H1 (cell line): ENCODE measurements at regions not wholly inside any gene's neighbourhood (a gene's known extent, or its start where the extent isn't known, plus 50 kb on each side); places are given as distances from the start of the nearest gene placed in this dataset.

Source experiments
- CTCF ChIA-PET: fragments of 300-600 bp; sonication (Branson Sonifier 250); formaldehyde crosslinking; loops from one replicate; lab custom pipeline; 2021; ENCODE audit not compliant: partially characterized antibody; lab: Charles Lee
- POLR2A ChIA-PET: fragments of 300-600 bp; sonication (Branson Sonifier 250); formaldehyde crosslinking; loops from one replicate; lab custom pipeline; 2021; ENCODE audit warnings: inconsistent platforms; ENCODE audit not compliant: partially characterized antibody; lab: Charles Lee
- DNase-seq, 2 experiments: peaks; one replicate each; pipeline versions ENCODE4 v3.0.0 to v3.0.0-alpha.2; 2010 to 2022; ENCODE audit warnings: low spot score in 2 of 2, low read depth in 1 of 2, mixed read lengths in 1 of 2
- FAIRE-seq: peaks from 2 replicates; lab custom pipeline; 2011; peaks lifted over from hg19 to GRCh38; lab: Jason Lieb, UNC
- H2AFZ ChIP-seq: 2 replicates; pipeline ENCODE4 v1.8.1; 2012; ENCODE audit warnings: low read length, inconsistent platforms
- H2AK5ac ChIP-seq: 2 replicates; pipeline ENCODE4 v1.6.1; 2013; ENCODE audit warnings: low read depth, low read length
- H2BK120ac ChIP-seq: replicated peaks from 2 replicates; pipeline ENCODE3; 2013; ENCODE audit warnings: low read depth, low read length, inconsistent platforms
- H2BK12ac ChIP-seq: 2 replicates; pipeline ENCODE4 v1.6.1; 2013; ENCODE audit warnings: low read depth, low read length
- H2BK15ac ChIP-seq: 2 replicates; pipeline ENCODE4 v1.6.1; 2013; ENCODE audit warnings: low read length
- H2BK20ac ChIP-seq: 2 replicates; pipeline ENCODE4 v1.6.1; 2013; ENCODE audit warnings: low read length
- H2BK5ac ChIP-seq: 2 replicates; pipeline ENCODE4 v1.6.1; 2013; ENCODE audit warnings: low read depth, low read length
- H3K14ac ChIP-seq: 2 replicates; pipeline ENCODE4 v1.6.1; 2013; ENCODE audit warnings: inconsistent platforms; ENCODE audit not compliant: insufficient read length
- H3K18ac ChIP-seq: 2 replicates; pipeline ENCODE4 v1.6.1; 2013; ENCODE audit warnings: low read length; ENCODE audit errors: extremely low read depth
- H3K23ac ChIP-seq: 2 replicates; pipeline ENCODE4 v1.6.1; 2013; ENCODE audit warnings: inconsistent platforms; ENCODE audit not compliant: insufficient read length
- H3K23me2 ChIP-seq: 2 replicates; pipeline ENCODE4 v1.6.1; 2013; ENCODE audit warnings: low read depth, low read length
- H3K27ac ChIP-seq: 2 replicates; pipeline ENCODE4 v1.6.1; 2011; ENCODE audit warnings: low read depth, low read length, inconsistent platforms
- H3K27me3 ChIP-seq, 4 experiments: replicated peaks in 1 of 4; 1 replicate in 1 of 4; 2 replicates in 3 of 4; pipeline versions ENCODE4 v1.6.1 to v1.8.1; 2011 to 2013; ENCODE audit warnings: low read length in 3 of 4, mild to moderate bottlenecking in 3 of 4, inconsistent platforms in 2 of 4, mixed read lengths in 2 of 4, moderate library complexity in 1 of 4; ENCODE audit not compliant: control insufficient read depth in 3 of 4, insufficient read depth in 3 of 4; ENCODE audit errors: extremely low read depth in 1 of 4
- H3K36me3 ChIP-seq, 4 experiments: 2 replicates each; pipeline versions ENCODE4 v1.6.1 to v1.8.1; 2011 to 2013; ENCODE audit warnings: mild to moderate bottlenecking in 4 of 4, low read length in 3 of 4, moderate library complexity in 2 of 4, control low read depth in 1 of 4, inconsistent platforms in 1 of 4; ENCODE audit not compliant: insufficient read depth in 4 of 4, control insufficient read depth in 2 of 4
- H3K4ac ChIP-seq: replicated peaks from 2 replicates; pipeline ENCODE3; 2013; ENCODE audit warnings: low read length, low read depth, mixed read lengths, inconsistent platforms; ENCODE audit not compliant: insufficient read length
- H3K4me1 ChIP-seq, 4 experiments: replicated peaks in 1 of 4; 1 replicate in 1 of 4; 2 replicates in 3 of 4; pipeline versions ENCODE4 v1.6.1 to v1.8.1; 2011 to 2013; ENCODE audit warnings: low read length in 3 of 4, inconsistent platforms in 2 of 4, mixed read lengths in 1 of 4; ENCODE audit not compliant: insufficient read depth in 4 of 4, control insufficient read depth in 3 of 4
- H3K4me2 ChIP-seq, 2 experiments: 2 replicates each; pipeline versions ENCODE4 v1.6.1 to v1.8.1; 2011 to 2013; ENCODE audit warnings: low read depth in 2 of 2, low read length in 2 of 2, control low read depth in 1 of 2, inconsistent platforms in 1 of 2, mild to moderate bottlenecking in 1 of 2; ENCODE audit not compliant: insufficient read depth in 1 of 2
- H3K4me3 ChIP-seq, 4 experiments: fragments of 200-600, 300-600 bp in 1 of 4; sonication (generic), shearing (Covaris generic), sonication (Bioruptor Twin) in 1 of 4; 2 replicates each; pipeline versions ENCODE4 v1.5.1 to v1.8.1; 2011 to 2016; ENCODE audit warnings: low read length in 4 of 4, low read depth in 3 of 4, control low read depth in 2 of 4, inconsistent platforms in 2 of 4, mild to moderate bottlenecking in 2 of 4, mixed read lengths in 1 of 4, moderate library complexity in 1 of 4; ENCODE audit not compliant: insufficient read depth in 2 of 4; ENCODE audit errors: extremely low read depth in 1 of 4
- H3K56ac ChIP-seq: replicated peaks from 2 replicates; pipeline ENCODE3; 2013; ENCODE audit warnings: low read depth, mild to moderate bottlenecking, mixed read lengths, low read length, inconsistent platforms; ENCODE audit not compliant: insufficient read length
- H3K79me1 ChIP-seq: 2 replicates; pipeline ENCODE4 v1.6.1; 2013; ENCODE audit warnings: low read depth, low read length, control low read depth
- H3K79me2 ChIP-seq, 2 experiments: 2 replicates each; pipeline versions ENCODE4 v1.6.1 to v1.8.1; 2012 to 2013; ENCODE audit warnings: low read length in 2 of 2, mild to moderate bottlenecking in 2 of 2, inconsistent platforms in 1 of 2; ENCODE audit not compliant: insufficient read depth in 2 of 2, control insufficient read depth in 1 of 2
- H3K9ac ChIP-seq, 4 experiments: replicated peaks in 1 of 4; 1 replicate in 1 of 4; 2 replicates in 3 of 4; pipeline versions ENCODE4 v1.6.1 to v1.8.1; 2011 to 2013; ENCODE audit warnings: low read depth in 3 of 4, low read length in 3 of 4, control low read depth in 2 of 4, mild to moderate bottlenecking in 2 of 4, moderate library complexity in 2 of 4, inconsistent platforms in 1 of 4; ENCODE audit errors: extremely low read depth in 1 of 4
- H3K9me3 ChIP-seq, 2 experiments: 2 replicates each; pipeline versions ENCODE4 v1.6.1 to v1.8.1; 2012 to 2013; ENCODE audit warnings: mild to moderate bottlenecking in 2 of 2, moderate library complexity in 2 of 2, control low read depth in 1 of 2, inconsistent platforms in 1 of 2, low read depth in 1 of 2, low read length in 1 of 2, mixed read lengths in 1 of 2; ENCODE audit not compliant: insufficient read depth in 2 of 2
- H4K20me1 ChIP-seq, 2 experiments: replicated peaks in 1 of 2; 2 replicates each; pipeline versions ENCODE3 to v1.8.1; 2011 to 2013; ENCODE audit warnings: inconsistent platforms in 2 of 2, low read length in 2 of 2, mild to moderate bottlenecking in 1 of 2; ENCODE audit not compliant: insufficient read depth in 2 of 2, control insufficient read depth in 1 of 2
- H4K5ac ChIP-seq: 2 replicates; pipeline ENCODE4 v1.6.1; 2013; ENCODE audit warnings: low read length, low read depth, mixed read lengths, inconsistent platforms; ENCODE audit not compliant: insufficient read length
- H4K8ac ChIP-seq: 2 replicates; pipeline ENCODE4 v1.8.0; 2013; ENCODE audit warnings: mild to moderate bottlenecking, moderate library complexity, low read length, inconsistent platforms; ENCODE audit not compliant: insufficient read depth; ENCODE audit errors: extremely low read depth
- H4K91ac ChIP-seq: replicated peaks from 2 replicates; pipeline ENCODE3; 2013; ENCODE audit warnings: low read length, mixed read lengths, inconsistent platforms; ENCODE audit not compliant: insufficient read length
- BACH1 ChIP-seq: IDR thresholded peaks from 2 replicates; pipeline ENCODE4 v1.6.1; 2012; ENCODE audit warnings: low read length, improper control_type of control experiment
- CTCF ChIP-seq, 3 experiments: IDR thresholded peaks; 1 replicate in 2 of 3; 2 replicates in 1 of 3; pipeline versions ENCODE4 v1.5.1 to v1.6.1; 2011; ENCODE audit warnings: low read length in 3 of 3, mild to moderate bottlenecking in 3 of 3, inconsistent platforms in 2 of 3, low read depth in 1 of 3, moderate library complexity in 1 of 3; ENCODE audit not compliant: insufficient read depth in 1 of 3; ENCODE audit errors: control extremely low read depth in 1 of 3
- EGR1 ChIP-seq: IDR thresholded peaks from 2 replicates; pipeline ENCODE4 v1.6.1; 2011; ENCODE audit warnings: low read depth, low read length, borderline replicate concordance
- FOSL1 ChIP-seq: IDR thresholded peaks from 2 replicates; pipeline ENCODE4 v1.6.1; 2011; ENCODE audit warnings: mild to moderate bottlenecking, low read depth, low read length, moderate library complexity; ENCODE audit not compliant: insufficient read depth
- HDAC2 ChIP-seq, 2 experiments: fragments of 300-600 bp in 1 of 2; sonication (generic) in 1 of 2; IDR thresholded peaks; 2 replicates each; pipeline ENCODE4 v1.6.1; 2011 to 2012; ENCODE audit warnings: low read depth in 2 of 2, low read length in 2 of 2, mild to moderate bottlenecking in 2 of 2, moderate library complexity in 2 of 2, borderline replicate concordance in 1 of 2, inconsistent platforms in 1 of 2
- JUND ChIP-seq: IDR thresholded peaks from 2 replicates; pipeline ENCODE4 v1.6.1; 2011; ENCODE audit warnings: mild to moderate bottlenecking, improper control_type of control experiment, low read length
- RBBP5 ChIP-seq: IDR thresholded peaks from 2 replicates; pipeline ENCODE4 v1.7.1; 2012; ENCODE audit warnings: low read depth, mild to moderate bottlenecking, inconsistent platforms, low read length, moderate library complexity, borderline replicate concordance
- SP1 ChIP-seq: IDR thresholded peaks from 2 replicates; pipeline ENCODE4 v1.6.1; 2011; ENCODE audit warnings: low read depth, low read length
- WGBS, 2 experiments: shearing (Covaris generic) in 1 of 2; methylation state at CpG; one replicate each; pipeline versions ENCODE4 v1.1.6 to v1.1.7; 2013 to 2015; ENCODE audit warnings: low lambda C conversion rate in 2 of 2, mixed read lengths in 2 of 2, inconsistent platforms in 1 of 2, low coverage in 1 of 2, missing lambda C conversion rate in 1 of 2; ENCODE audit not compliant: insufficient replicate concordance in 2 of 2, insufficient coverage in 1 of 2, insufficient read length in 1 of 2; ENCODE audit errors: extremely low coverage in 1 of 2, missing lambda C conversion rate in 1 of 2; 5-methylcytosine and 5-hydroxymethylcytosine counted together

GRCh38 chr2:153221506-153221905 is 257.1 kb downstream of the RPRM start:
- H3K27me3 ChIP-seq, result no peaks in the 10 kb centered on the region
- H2AFZ ChIP-seq, result no peak overlapping the region
- H3K4me1 ChIP-seq, result no peaks in the 10 kb centered on the region
- no peak overlapping the region for H3K4me2 ChIP-seq
- H4K8ac ChIP-seq, result no peak overlapping the region
- no peaks in the 10 kb centered on the region for H3K36me3 ChIP-seq
- H3K79me2 ChIP-seq, result no peaks in the 10 kb centered on the region
- H3K23me2 ChIP-seq, result no peaks in the 10 kb centered on the region
- no peak overlapping the region for H2BK15ac ChIP-seq
- DNase-seq (no peak), FAIRE-seq (no peak)
- no peak overlapping the region for H2BK120ac ChIP-seq
- no peak overlapping the region for H3K56ac ChIP-seq
- H3K23ac ChIP-seq, result no peak overlapping the region
- H3K79me1 ChIP-seq, result no peaks in the 10 kb centered on the region
- no peak overlapping the region for H3K27ac ChIP-seq
- no peak overlapping the region for H4K5ac ChIP-seq
- H2BK20ac ChIP-seq, result no peak overlapping the region
- H3K9ac ChIP-seq, result no peak overlapping the region
- ChIA-PET CTCF (interaction anchor here (0.7 to 1.1 kb wide), 3 partner anchors 8 to 97 kb away, joined by 3 read pairs; no protein-coding TSS in a partner anchor), POLR2A (no interaction called here)
- no peak overlapping the region for H3K4me3 ChIP-seq
- no peak overlapping the region for H3K18ac ChIP-seq
- H4K20me1 ChIP-seq, result no peaks in the 10 kb centered on the region
- H3K14ac ChIP-seq, result no peak overlapping the region
- no peak overlapping the region for H2BK5ac ChIP-seq
- TF ChIP-seq SP1, result no peak
- TF ChIP-seq EGR1, result no peak
- TF ChIP-seq JUND, result no peak
- TF ChIP-seq FOSL1, result no peak
- TF ChIP-seq HDAC2 (IDR thresholded peaks at IDR 0.05; ENCODE audit: borderline replicate concordance in 1 of 2, low read depth in 2 of 2, low read length in 2 of 2), result no peak
- TF ChIP-seq BACH1, result no peak
- no peak for TF ChIP-seq RBBP5
- no peak for TF ChIP-seq CTCF (IDR thresholded peaks at IDR 0.05; ENCODE audit: control extremely low read depth in 1 of 3, insufficient read depth in 1 of 3, low read depth in 1 of 3, low read length in 3 of 3)
- 94% methylated on average over 11 of the region's 11 CpGs; no CpG with 5 or more reads in 1 of the 2 experiments for WGBS, 2 experiments
- no peak overlapping the region for H2AK5ac ChIP-seq
- H3K4ac ChIP-seq, result no peak overlapping the region
- peaks cover 4% of the 10 kb centered on the region in 2 experiments; a peak in 2 of 4 replicates for H3K9me3 ChIP-seq
- H2BK12ac ChIP-seq, result no peak overlapping the region
- H4K91ac ChIP-seq, result no peak overlapping the region
